Panc1 (cell line): ENCODE measurements at regions not wholly inside any gene's neighbourhood (a gene's known extent, or its start where the extent isn't known, plus 50 kb on each side); places are given as distances from the start of the nearest gene placed in this dataset.

Experiments
- ATAC-seq: fragments of 200-7000 bp; cut with Tn5 transposase; 2 replicates; pipeline ENCODE4 v1.9.1; 2020; ENCODE audit warnings: mild to moderate bottlenecking, moderate library complexity
- BruUV-seq: library from RNA; stranded (reverse); fragments of 400-500 nt; replicated peaks from 2 replicates; lab custom pipeline; 2021; lab: Mats Ljungman, UMichigan
- CTCF ChIA-PET: fragments of 300-600 bp; sonication (Branson Sonifier 250); formaldehyde crosslinking; loops from one replicate; lab custom pipeline; 2022; ENCODE audit warnings: antibody characterized with exemption; lab: Charles Lee
- POLR2A ChIA-PET: fragments of 300-600 bp; sonication (Branson Sonifier 250); formaldehyde crosslinking; loops from one replicate; lab custom pipeline; 2022; ENCODE audit warnings: antibody characterized with exemption; lab: Charles Lee
- DNase-seq: peaks from one replicate; pipeline ENCODE4 v3.0.0-alpha.2; 2010; ENCODE audit warnings: low read depth, low spot score
- H3K27ac ChIP-seq: 2 replicates; pipeline ENCODE4 v1.5.1; 2011; ENCODE audit warnings: mild to moderate bottlenecking, low read length, inconsistent platforms
- H3K27me3 ChIP-seq: fragments of 200-500 bp; sonication (Bioruptor generic); 2 replicates; pipeline ENCODE4 v1.6.0; 2014; ENCODE audit warnings: low read length, inconsistent platforms; ENCODE audit not compliant: control insufficient read depth, insufficient read depth
- H3K36me3 ChIP-seq: fragments of 200-500 bp; sonication (Bioruptor generic); 2 replicates; pipeline ENCODE4 v1.5.1; 2014; ENCODE audit warnings: inconsistent platforms, mild to moderate bottlenecking, low read length, moderate library complexity; ENCODE audit not compliant: control insufficient read depth, insufficient read depth
- H3K4me1 ChIP-seq: 2 replicates; pipeline ENCODE4 v1.5.1; 2011; ENCODE audit warnings: inconsistent platforms, mild to moderate bottlenecking, low read length, moderate library complexity; ENCODE audit not compliant: control insufficient read depth, insufficient read depth
- H3K4me3 ChIP-seq, 2 experiments: 2 replicates each; pipeline ENCODE4 v1.5.1; 2011 to 2012; ENCODE audit warnings: low read depth in 2 of 2, low read length in 2 of 2, mild to moderate bottlenecking in 2 of 2, inconsistent platforms in 1 of 2, moderate library complexity in 1 of 2
- H3K9me3 ChIP-seq: fragments of 200-500 bp; sonication (Bioruptor generic); 2 replicates; pipeline ENCODE4 v1.5.1; 2014; ENCODE audit warnings: low read depth, mild to moderate bottlenecking, inconsistent platforms, low read length, moderate library complexity; ENCODE audit not compliant: control insufficient read depth, insufficient read depth
- POLR2AphosphoS5 ChIP-seq: IDR thresholded peaks from 2 replicates; pipeline ENCODE4 v1.6.1; 2012; ENCODE audit warnings: mild to moderate bottlenecking, low read depth, low read length, moderate library complexity
- SIN3A ChIP-seq: IDR thresholded peaks from 2 replicates; pipeline ENCODE4 v1.6.1; 2012; ENCODE audit warnings: low read depth, mild to moderate bottlenecking, low read length, moderate library complexity, borderline replicate concordance; ENCODE audit not compliant: insufficient read depth
- TCF7L2 ChIP-seq: IDR thresholded peaks from 2 replicates; pipeline ENCODE4 v1.6.1; 2011; ENCODE audit warnings: mild to moderate bottlenecking, low read depth, low read length, inconsistent platforms
- in situ Hi-C: cut with HindIII; loops from 2 replicates; pipeline ENCODE4 v1.10.0; 2016; ENCODE audit warnings: low sequenced_read_pairs, low pct_unique_long_range_greater_than_20kb
- intact Hi-C: fragments of 100-400 bp; cut with micrococcal nuclease; formaldehyde crosslinking; loops from one replicate; pipeline ENCODE4 v1.10.0; 2022; ENCODE audit not compliant: unreplicated experiment
- TF ChIP-seq, protein P1 (sequence below), 2 experiments: IDR thresholded peaks; 2 replicates each; pipeline ENCODE4 v1.6.1; 2011 to 2012; ENCODE audit warnings: low read depth in 2 of 2, control low read depth in 1 of 2, low read length in 1 of 2, mild to moderate bottlenecking in 1 of 2, moderate library complexity in 1 of 2; ENCODE audit not compliant: insufficient read depth in 1 of 2
- TF ChIP-seq, protein P2 (sequence below): fragments of 450-650 bp; IDR thresholded peaks from 2 replicates; pipeline ENCODE4 v1.5.1; 2017; ENCODE audit warnings: mild to moderate bottlenecking

DNA sequence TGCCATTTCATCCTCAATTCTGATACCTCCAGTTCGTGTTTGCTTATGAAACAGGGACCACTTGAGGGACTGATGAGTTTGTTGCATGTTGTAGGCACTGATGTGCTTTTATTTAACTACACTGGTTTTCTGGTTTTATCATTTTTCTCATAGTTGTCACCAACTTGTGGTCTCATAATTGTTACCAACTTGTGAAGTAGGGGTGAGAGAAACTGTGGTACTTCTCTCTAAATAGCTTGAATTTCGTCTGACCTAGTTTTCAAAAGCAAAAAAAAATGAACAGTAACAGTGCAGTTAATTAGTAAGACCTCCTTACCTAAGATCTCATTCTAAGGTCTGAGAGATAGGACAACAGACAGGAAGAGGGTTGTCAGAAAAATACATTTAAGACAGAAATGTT is 78.0 kb downstream of the ANXA2R start:
- ChIA-PET POLR2A (no interaction called here), CTCF (no interaction called here)
- no peak overlapping the region for H3K27ac ChIP-seq
- no TSS peak for BruUV-seq
- H3K4me3 ChIP-seq: no peak overlapping the region
- no peaks in the 10 kb centered on the region for H3K9me3 ChIP-seq
- DNase-seq (no peak), ATAC-seq (no peak)
- in situ Hi-C loops: no loop called here
- H3K36me3 ChIP-seq: no peaks in the 10 kb centered on the region
- TF ChIP-seq POLR2AphosphoS5 (no peak), TCF7L2 (no peak)
- TF ChIP-seq, protein P1, sequence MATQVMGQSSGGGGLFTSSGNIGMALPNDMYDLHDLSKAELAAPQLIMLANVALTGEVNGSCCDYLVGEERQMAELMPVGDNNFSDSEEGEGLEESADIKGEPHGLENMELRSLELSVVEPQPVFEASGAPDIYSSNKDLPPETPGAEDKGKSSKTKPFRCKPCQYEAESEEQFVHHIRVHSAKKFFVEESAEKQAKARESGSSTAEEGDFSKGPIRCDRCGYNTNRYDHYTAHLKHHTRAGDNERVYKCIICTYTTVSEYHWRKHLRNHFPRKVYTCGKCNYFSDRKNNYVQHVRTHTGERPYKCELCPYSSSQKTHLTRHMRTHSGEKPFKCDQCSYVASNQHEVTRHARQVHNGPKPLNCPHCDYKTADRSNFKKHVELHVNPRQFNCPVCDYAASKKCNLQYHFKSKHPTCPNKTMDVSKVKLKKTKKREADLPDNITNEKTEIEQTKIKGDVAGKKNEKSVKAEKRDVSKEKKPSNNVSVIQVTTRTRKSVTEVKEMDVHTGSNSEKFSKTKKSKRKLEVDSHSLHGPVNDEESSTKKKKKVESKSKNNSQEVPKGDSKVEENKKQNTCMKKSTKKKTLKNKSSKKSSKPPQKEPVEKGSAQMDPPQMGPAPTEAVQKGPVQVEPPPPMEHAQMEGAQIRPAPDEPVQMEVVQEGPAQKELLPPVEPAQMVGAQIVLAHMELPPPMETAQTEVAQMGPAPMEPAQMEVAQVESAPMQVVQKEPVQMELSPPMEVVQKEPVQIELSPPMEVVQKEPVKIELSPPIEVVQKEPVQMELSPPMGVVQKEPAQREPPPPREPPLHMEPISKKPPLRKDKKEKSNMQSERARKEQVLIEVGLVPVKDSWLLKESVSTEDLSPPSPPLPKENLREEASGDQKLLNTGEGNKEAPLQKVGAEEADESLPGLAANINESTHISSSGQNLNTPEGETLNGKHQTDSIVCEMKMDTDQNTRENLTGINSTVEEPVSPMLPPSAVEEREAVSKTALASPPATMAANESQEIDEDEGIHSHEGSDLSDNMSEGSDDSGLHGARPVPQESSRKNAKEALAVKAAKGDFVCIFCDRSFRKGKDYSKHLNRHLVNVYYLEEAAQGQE (IDR thresholded peaks at IDR 0.05; ENCODE audit: insufficient read depth in 1 of 2, low read depth in 2 of 2, low read length in 1 of 2): no peak
- TF ChIP-seq, protein P2, sequence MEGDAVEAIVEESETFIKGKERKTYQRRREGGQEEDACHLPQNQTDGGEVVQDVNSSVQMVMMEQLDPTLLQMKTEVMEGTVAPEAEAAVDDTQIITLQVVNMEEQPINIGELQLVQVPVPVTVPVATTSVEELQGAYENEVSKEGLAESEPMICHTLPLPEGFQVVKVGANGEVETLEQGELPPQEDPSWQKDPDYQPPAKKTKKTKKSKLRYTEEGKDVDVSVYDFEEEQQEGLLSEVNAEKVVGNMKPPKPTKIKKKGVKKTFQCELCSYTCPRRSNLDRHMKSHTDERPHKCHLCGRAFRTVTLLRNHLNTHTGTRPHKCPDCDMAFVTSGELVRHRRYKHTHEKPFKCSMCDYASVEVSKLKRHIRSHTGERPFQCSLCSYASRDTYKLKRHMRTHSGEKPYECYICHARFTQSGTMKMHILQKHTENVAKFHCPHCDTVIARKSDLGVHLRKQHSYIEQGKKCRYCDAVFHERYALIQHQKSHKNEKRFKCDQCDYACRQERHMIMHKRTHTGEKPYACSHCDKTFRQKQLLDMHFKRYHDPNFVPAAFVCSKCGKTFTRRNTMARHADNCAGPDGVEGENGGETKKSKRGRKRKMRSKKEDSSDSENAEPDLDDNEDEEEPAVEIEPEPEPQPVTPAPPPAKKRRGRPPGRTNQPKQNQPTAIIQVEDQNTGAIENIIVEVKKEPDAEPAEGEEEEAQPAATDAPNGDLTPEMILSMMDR: no peak
- no peaks in the 10 kb centered on the region for H3K4me1 ChIP-seq
- intact Hi-C loops: no loop called here
- H3K27me3 ChIP-seq: no peaks in the 10 kb centered on the region

DNA sequence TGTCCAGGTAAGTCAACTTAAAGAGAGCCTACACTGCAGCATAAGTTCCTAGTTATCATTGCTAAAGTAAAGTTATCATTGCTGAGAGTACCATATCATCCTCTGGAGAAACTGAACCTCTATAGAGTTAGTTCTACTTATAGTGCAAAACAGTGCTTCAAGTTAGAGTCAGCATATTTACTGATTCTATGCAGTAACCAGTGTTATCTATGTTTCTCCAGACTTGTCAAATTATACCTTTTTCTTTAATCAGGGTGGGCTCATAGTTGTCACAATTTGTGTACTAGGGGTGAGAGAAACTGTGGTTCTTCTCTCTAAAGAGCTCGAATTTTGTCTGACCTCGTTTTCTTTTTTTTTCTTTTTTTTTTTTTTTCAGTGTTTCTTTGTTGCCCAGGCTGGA is 79.6 kb downstream of the ANXA2R start:
- in situ Hi-C loops (no loop called here), intact Hi-C loops (no loop called here)
- ATAC-seq: no peak
- H3K27ac ChIP-seq: no peak overlapping the region
- no peak for DNase-seq
- H3K9me3 ChIP-seq: no peaks in the 10 kb centered on the region
- BruUV-seq: no TSS peak
- H3K4me3 ChIP-seq: no peak overlapping the region
- no peak for TF ChIP-seq SIN3A
- TF ChIP-seq, protein P1 (IDR thresholded peaks at IDR 0.05; ENCODE audit: insufficient read depth in 1 of 2, low read depth in 2 of 2, low read length in 1 of 2): no peak
- H3K27me3 ChIP-seq: no peaks in the 10 kb centered on the region
- ChIA-PET POLR2A (no interaction called here), CTCF (no interaction called here)
- no peaks in the 10 kb centered on the region for H3K36me3 ChIP-seq
- no peaks in the 10 kb centered on the region for H3K4me1 ChIP-seq
